ENCODE measurements at regions not wholly inside any gene's neighbourhood (a gene's known extent, or its start where the extent isn't known, plus 50 kb on each side); places are given as distances from the start of the nearest gene placed in this dataset.

- DNase-seq (ENCODE audit: low read depth, low spot score), result no peak
- Mint-ChIP-seq H3K4me3 (no peak overlapping the region), H3K27me3 (ENCODE audit: low read depth) (peaks cover 2% of the 10 kb centered on the region), H3K36me3 (ENCODE audit: low read depth) (no peaks in the 10 kb centered on the region), H3K27ac (ENCODE audit: unreplicated experiment) (no peak overlapping the region), H3K9me3 (no peaks in the 10 kb centered on the region), H3K4me1 (no peaks in the 10 kb centered on the region)
- TF ChIP-seq CTCF (conservative IDR thresholded peaks at IDR 0.05), result no peak
These were observed 85.6 kb downstream of the PFDN4 start for GRCh38 chr20:54293526-54293925.

DNA sequence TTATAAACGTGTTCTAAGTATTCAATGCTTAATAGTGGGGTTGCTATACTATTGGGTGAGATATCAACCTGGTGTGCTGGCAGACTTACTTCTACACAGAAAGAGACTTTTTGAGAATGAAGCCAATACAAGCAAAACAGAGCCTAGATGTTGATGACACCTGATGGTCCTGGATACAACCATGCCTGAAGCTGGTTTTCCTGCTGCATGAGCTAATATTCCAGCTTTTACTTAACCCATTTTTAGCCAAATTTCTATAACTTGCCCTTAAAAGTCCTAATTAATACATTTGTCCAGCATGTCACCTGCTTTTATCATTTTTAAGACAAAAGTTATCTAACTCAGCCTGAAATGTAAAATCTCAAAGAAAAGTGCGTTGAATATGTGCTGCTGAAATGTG lies 86.2 kb downstream of the PFDN4 start:
- Mint-ChIP-seq H3K9me3 (no peaks in the 10 kb centered on the region), H3K4me3 (no peak overlapping the region), H3K27me3 (ENCODE audit: low read depth) (peaks cover 2% of the 10 kb centered on the region), H3K36me3 (ENCODE audit: low read depth) (no peaks in the 10 kb centered on the region), H3K27ac (ENCODE audit: unreplicated experiment) (no peak overlapping the region), H3K4me1 (no peaks in the 10 kb centered on the region)
- no peak for DNase-seq (ENCODE audit: low read depth, low spot score)
- TF ChIP-seq CTCF (conservative IDR thresholded peaks at IDR 0.05), result no peak

DNA sequence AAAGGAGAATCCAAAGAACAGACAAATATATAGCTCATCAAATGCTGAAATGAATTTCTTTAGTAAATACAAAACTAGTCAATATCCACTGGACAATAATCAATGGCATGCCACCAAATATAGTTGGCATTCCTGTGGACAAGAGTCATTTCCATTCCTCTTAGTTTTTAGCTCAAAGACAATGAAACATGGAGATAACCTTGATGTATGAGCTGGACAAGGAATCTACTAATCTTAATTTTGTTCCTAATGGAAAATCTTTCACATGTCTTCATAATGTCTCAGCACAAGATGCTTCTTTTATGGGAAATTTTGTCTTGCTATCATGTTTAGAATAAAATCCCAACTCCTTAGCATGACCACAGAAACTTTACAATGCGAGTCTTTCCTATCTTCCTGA lies 87.8 kb downstream of the PFDN4 start:
- Mint-ChIP-seq H3K36me3 (ENCODE audit: low read depth) (no peaks in the 10 kb centered on the region), H3K4me1 (no peaks in the 10 kb centered on the region), H3K27ac (ENCODE audit: unreplicated experiment) (no peak overlapping the region), H3K4me3 (no peak overlapping the region), H3K9me3 (no peaks in the 10 kb centered on the region), H3K27me3 (ENCODE audit: low read depth) (peaks cover 2% of the 10 kb centered on the region)
- DNase-seq (ENCODE audit: low read depth, low spot score), result no peak
- TF ChIP-seq CTCF (conservative IDR thresholded peaks at IDR 0.05), result no peak

DNA sequence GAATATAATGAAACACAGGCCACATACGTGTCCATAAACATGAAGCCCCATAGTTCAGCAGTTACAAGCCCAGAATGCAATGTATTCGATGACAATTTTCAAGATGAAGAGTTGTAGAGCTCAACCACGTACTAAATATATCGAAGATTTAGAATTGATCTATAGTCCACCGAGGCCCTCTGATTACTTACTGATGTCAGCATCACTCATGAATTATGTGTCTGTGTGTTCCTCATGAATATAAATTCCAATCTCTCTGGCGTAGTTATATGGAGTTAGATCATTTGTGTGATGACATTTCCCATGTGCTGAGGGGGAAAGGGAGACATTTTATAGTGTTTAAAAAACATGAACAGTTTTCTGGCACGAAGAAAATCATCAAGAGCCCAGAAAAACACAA lies 97.5 kb downstream of the PFDN4 start:
- DNase-seq (ENCODE audit: low read depth, low spot score), result no peak
- no peaks in the 10 kb centered on the region for H3K4me1 Mint-ChIP-seq

GRCh38 chr20:54306985-54307710 lies 99.3 kb downstream of the PFDN4 start:
- no peak for TF ChIP-seq CTCF (conservative IDR thresholded peaks at IDR 0.05)
- no peak overlapping the region for H3K27ac Mint-ChIP-seq (ENCODE audit: unreplicated experiment)
- no peaks in the 10 kb centered on the region for H3K36me3 Mint-ChIP-seq (ENCODE audit: low read depth)
- H3K4me1 Mint-ChIP-seq, result no peaks in the 10 kb centered on the region
- no peaks in the 10 kb centered on the region for H3K9me3 Mint-ChIP-seq
- H3K4me3 Mint-ChIP-seq, result no peak overlapping the region
- no peak for DNase-seq (ENCODE audit: low read depth, low spot score)
- H3K27me3 Mint-ChIP-seq (ENCODE audit: low read depth), result no peaks in the 10 kb centered on the region

More for the DNA sequence above, 97.5 kb downstream of the PFDN4 start:
- Mint-ChIP-seq H3K9me3 (no peaks in the 10 kb centered on the region), H3K27me3 (ENCODE audit: low read depth) (no peaks in the 10 kb centered on the region), H3K4me3 (no peak overlapping the region), H3K27ac (ENCODE audit: unreplicated experiment) (no peak overlapping the region), H3K36me3 (ENCODE audit: low read depth) (no peaks in the 10 kb centered on the region)
- no peak for TF ChIP-seq CTCF (conservative IDR thresholded peaks at IDR 0.05)
